ENCODE measurements at regions not wholly inside any gene's neighbourhood (a gene's known extent, or its start where the extent isn't known, plus 50 kb on each side); places are given as distances from the start of the nearest gene placed in this dataset.
"Not testable (repeated sequence)": the region's sequence is repeated elsewhere in the genome, so short reads cannot be mapped to it uniquely, and the experiment has no call there.

- no peak overlapping the region for H3K4me3 ChIP-seq
- no peaks in the 10 kb centered on the region for H3K9me3 ChIP-seq
- in situ Hi-C loops (cut with MboI; ENCODE audit: low sequenced_read_pairs): no loop called here
- H3K4me1 ChIP-seq: no peaks in the 10 kb centered on the region
- no peaks in the 10 kb centered on the region for H3K27me3 ChIP-seq (ENCODE audit: low read depth)
- no peaks in the 10 kb centered on the region for H3K36me3 ChIP-seq (replicated peaks)
- no peak for DNase-seq (ENCODE audit: low spot score in 2 of 2)
Observed at GRCh38 chr3:71987089-71987735, 202.3 kb upstream of the PROK2 start.

GRCh38 chr3:71986606-71987005, 201.7 kb upstream of the PROK2 start:
- Histone ChIP-seq H3K4me3 (no peak overlapping the region), H3K36me3 (replicated peaks) (no peaks in the 10 kb centered on the region), H3K4me1 (no peaks in the 10 kb centered on the region), H3K27me3 (ENCODE audit: low read depth) (no peaks in the 10 kb centered on the region), H3K9me3 (no peaks in the 10 kb centered on the region)
- DNase-seq (ENCODE audit: low spot score in 2 of 2): no peak
- in situ Hi-C loops (cut with MboI; ENCODE audit: low sequenced_read_pairs): no loop called here

- no peaks in the 10 kb centered on the region for H3K36me3 ChIP-seq (replicated peaks)
- H3K4me3 ChIP-seq: no peak overlapping the region
- no peak for DNase-seq (ENCODE audit: low spot score in 2 of 2)
- H3K4me1 ChIP-seq: no peaks in the 10 kb centered on the region
- no peaks in the 10 kb centered on the region for H3K9me3 ChIP-seq
- in situ Hi-C loops (cut with MboI; ENCODE audit: low sequenced_read_pairs): no loop called here
- no peaks in the 10 kb centered on the region for H3K27me3 ChIP-seq (ENCODE audit: low read depth)
Observed at GRCh38 chr3:71984843-71985613, 200.1 kb upstream of the PROK2 start.

- H3K9me3 ChIP-seq: no peaks in the 10 kb centered on the region
- no peak overlapping the region for H3K4me3 ChIP-seq
- H3K27me3 ChIP-seq (ENCODE audit: low read depth): no peaks in the 10 kb centered on the region
- no peak for DNase-seq (ENCODE audit: low spot score in 2 of 2)
- H3K36me3 ChIP-seq (replicated peaks): no peaks in the 10 kb centered on the region
- no peaks in the 10 kb centered on the region for H3K4me1 ChIP-seq
- in situ Hi-C loops (cut with MboI; ENCODE audit: low sequenced_read_pairs): no loop called here
Observed at GRCh38 chr3:71983694-71984093, 198.7 kb upstream of the PROK2 start.

- H3K36me3 ChIP-seq (replicated peaks); H3K4me1 ChIP-seq; H3K9me3 ChIP-seq; DNase-seq (ENCODE audit: low spot score in 2 of 2); H3K27me3 ChIP-seq (ENCODE audit: low read depth); in situ Hi-C loops (cut with MboI; ENCODE audit: low sequenced_read_pairs); H3K4me3 ChIP-seq: not testable (repeated sequence)
Observed at GRCh38 chr3:71982506-71983258, 197.7 kb upstream of the PROK2 start.

- H3K9me3 ChIP-seq: no peaks in the 10 kb centered on the region
- H3K36me3 ChIP-seq (replicated peaks): no peaks in the 10 kb centered on the region
- in situ Hi-C loops (cut with MboI; ENCODE audit: low sequenced_read_pairs): no loop called here
- no peaks in the 10 kb centered on the region for H3K27me3 ChIP-seq (ENCODE audit: low read depth)
- no peaks in the 10 kb centered on the region for H3K4me1 ChIP-seq
- no peak overlapping the region for H3K4me3 ChIP-seq
- no peak for DNase-seq (ENCODE audit: low spot score in 2 of 2)
Observed at GRCh38 chr3:71979175-71979574, 194.2 kb upstream of the PROK2 start.

- no peaks in the 10 kb centered on the region for H3K9me3 ChIP-seq
- in situ Hi-C loops (cut with MboI; ENCODE audit: low sequenced_read_pairs): no loop called here
- no peaks in the 10 kb centered on the region for H3K36me3 ChIP-seq (replicated peaks)
- H3K4me1 ChIP-seq: no peaks in the 10 kb centered on the region
- no peak for DNase-seq (ENCODE audit: low spot score in 2 of 2)
- no peak overlapping the region for H3K4me3 ChIP-seq
- H3K27me3 ChIP-seq (ENCODE audit: low read depth): no peaks in the 10 kb centered on the region
Observed at GRCh38 chr3:71978150-71978721, 193.3 kb upstream of the PROK2 start.

- in situ Hi-C loops (cut with MboI; ENCODE audit: low sequenced_read_pairs): no loop called here
- Histone ChIP-seq H3K4me3 (no peak overlapping the region), H3K36me3 (replicated peaks) (no peaks in the 10 kb centered on the region), H3K4me1 (no peaks in the 10 kb centered on the region), H3K27me3 (ENCODE audit: low read depth) (no peaks in the 10 kb centered on the region), H3K9me3 (no peaks in the 10 kb centered on the region)
- no peak for DNase-seq (ENCODE audit: low spot score in 2 of 2)
Observed at GRCh38 chr3:71977525-71977924, 192.6 kb upstream of the PROK2 start.

- DNase-seq (ENCODE audit: low spot score in 2 of 2): no peak
- in situ Hi-C loops (cut with MboI; ENCODE audit: low sequenced_read_pairs): no loop called here
- Histone ChIP-seq H3K9me3 (no peaks in the 10 kb centered on the region), H3K4me3 (no peak overlapping the region), H3K36me3 (replicated peaks) (no peaks in the 10 kb centered on the region), H3K27me3 (ENCODE audit: low read depth) (peaks cover under 1% of the 10 kb centered on the region; the same call in 1 of the 2 replicates), H3K4me1 (no peaks in the 10 kb centered on the region)
Observed at GRCh38 chr3:71975573-71975972, 190.6 kb upstream of the PROK2 start.

GRCh38 chr3:71974786-71975185, 189.8 kb upstream of the PROK2 start:
- in situ Hi-C loops (cut with MboI; ENCODE audit: low sequenced_read_pairs): loop anchor here (25.0 kb wide), 1 partner anchor 838 kb away; no protein-coding TSS in a partner anchor
- Histone ChIP-seq H3K36me3 (replicated peaks) (no peaks in the 10 kb centered on the region), H3K4me3 (no peak overlapping the region), H3K9me3 (no peaks in the 10 kb centered on the region), H3K4me1 (no peaks in the 10 kb centered on the region), H3K27me3 (ENCODE audit: low read depth) (peaks cover 2% of the 10 kb centered on the region; the same call in 1 of the 2 replicates)
- no peak for DNase-seq (ENCODE audit: low spot score in 2 of 2)

GRCh38 chr3:71973274-71974030, 188.5 kb upstream of the PROK2 start:
- no peak overlapping the region for H3K4me3 ChIP-seq
- peaks cover 2% of the 10 kb centered on the region; the same call in 1 of the 2 replicates for H3K27me3 ChIP-seq (ENCODE audit: low read depth)
- in situ Hi-C loops (cut with MboI; ENCODE audit: low sequenced_read_pairs): loop anchor here (25.0 kb wide), 1 partner anchor 839 kb away; no protein-coding TSS in a partner anchor
- no peaks in the 10 kb centered on the region for H3K4me1 ChIP-seq
- H3K36me3 ChIP-seq (replicated peaks): no peaks in the 10 kb centered on the region
- DNase-seq (ENCODE audit: low spot score in 2 of 2): no peak
- no peaks in the 10 kb centered on the region for H3K9me3 ChIP-seq

- no peaks in the 10 kb centered on the region for H3K9me3 ChIP-seq
- no peaks in the 10 kb centered on the region for H3K36me3 ChIP-seq (replicated peaks)
- H3K27me3 ChIP-seq (ENCODE audit: low read depth): peaks cover 2% of the 10 kb centered on the region; the same call in 1 of the 2 replicates
- no peaks in the 10 kb centered on the region for H3K4me1 ChIP-seq
- H3K4me3 ChIP-seq: no peak overlapping the region
- in situ Hi-C loops (cut with MboI; ENCODE audit: low sequenced_read_pairs): loop anchor here (25.0 kb wide), 1 partner anchor 840 kb away; no protein-coding TSS in a partner anchor
- no peak for DNase-seq (ENCODE audit: low spot score in 2 of 2)
Observed at GRCh38 chr3:71972031-71972430, 187.1 kb upstream of the PROK2 start.

GRCh38 chr3:71968544-71968943, 183.6 kb upstream of the PROK2 start:
- in situ Hi-C loops (cut with MboI; ENCODE audit: low sequenced_read_pairs): loop anchor here (25.0 kb wide), 1 partner anchor 844 kb away; no protein-coding TSS in a partner anchor
- no peaks in the 10 kb centered on the region for H3K36me3 ChIP-seq (replicated peaks)
- no peaks in the 10 kb centered on the region for H3K9me3 ChIP-seq
- H3K27me3 ChIP-seq (ENCODE audit: low read depth): peaks cover 7% of the 10 kb centered on the region
- H3K4me3 ChIP-seq: no peak overlapping the region
- DNase-seq (ENCODE audit: low spot score in 2 of 2): no peak
- H3K4me1 ChIP-seq: no peaks in the 10 kb centered on the region
